ENCODE measurements at regions not wholly inside any gene's neighbourhood (a gene's known extent, or its start where the extent isn't known, plus 50 kb on each side); places are given as distances from the start of the nearest gene placed in this dataset.

GRCh38 chr5:29715167-29715566 is 1478.3 kb upstream of the CDH6 start:
- DNase-seq (ENCODE audit: extremely low read depth, insufficient read length) = no peak
- TF ChIP-seq, protein P1, sequence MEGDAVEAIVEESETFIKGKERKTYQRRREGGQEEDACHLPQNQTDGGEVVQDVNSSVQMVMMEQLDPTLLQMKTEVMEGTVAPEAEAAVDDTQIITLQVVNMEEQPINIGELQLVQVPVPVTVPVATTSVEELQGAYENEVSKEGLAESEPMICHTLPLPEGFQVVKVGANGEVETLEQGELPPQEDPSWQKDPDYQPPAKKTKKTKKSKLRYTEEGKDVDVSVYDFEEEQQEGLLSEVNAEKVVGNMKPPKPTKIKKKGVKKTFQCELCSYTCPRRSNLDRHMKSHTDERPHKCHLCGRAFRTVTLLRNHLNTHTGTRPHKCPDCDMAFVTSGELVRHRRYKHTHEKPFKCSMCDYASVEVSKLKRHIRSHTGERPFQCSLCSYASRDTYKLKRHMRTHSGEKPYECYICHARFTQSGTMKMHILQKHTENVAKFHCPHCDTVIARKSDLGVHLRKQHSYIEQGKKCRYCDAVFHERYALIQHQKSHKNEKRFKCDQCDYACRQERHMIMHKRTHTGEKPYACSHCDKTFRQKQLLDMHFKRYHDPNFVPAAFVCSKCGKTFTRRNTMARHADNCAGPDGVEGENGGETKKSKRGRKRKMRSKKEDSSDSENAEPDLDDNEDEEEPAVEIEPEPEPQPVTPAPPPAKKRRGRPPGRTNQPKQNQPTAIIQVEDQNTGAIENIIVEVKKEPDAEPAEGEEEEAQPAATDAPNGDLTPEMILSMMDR (IDR thresholded peaks at IDR 0.05; ENCODE audit: insufficient read depth, low read length, poor library complexity, severe bottlenecking) = no peak

DNA sequence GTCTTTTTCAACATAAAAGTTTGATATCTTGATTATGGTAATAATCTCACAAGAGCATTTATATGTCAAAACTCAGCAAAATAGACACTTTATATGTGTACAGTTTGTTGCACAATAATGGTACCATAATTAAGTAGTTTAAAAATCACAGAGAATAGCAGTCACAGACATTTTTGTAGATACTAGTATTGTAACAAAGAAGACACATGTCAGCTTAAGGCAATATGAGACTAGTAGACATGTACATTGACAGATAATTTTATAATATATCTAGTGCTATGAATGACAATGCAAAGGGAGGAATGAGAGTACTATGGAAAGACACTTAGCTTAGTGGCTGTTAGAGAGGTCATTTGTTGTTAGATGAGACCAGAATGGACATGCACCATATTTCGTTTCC is 1490.6 kb upstream of the CDH6 start:
- H3K27me3 ChIP-seq (replicated peaks; ENCODE audit: control insufficient read depth, insufficient read depth, low read length) = no peaks in the 10 kb centered on the region
- H3K36me3 ChIP-seq (ENCODE audit: control insufficient read depth, insufficient read depth, low read length) = no peaks in the 10 kb centered on the region
- TF ChIP-seq, protein P1 (IDR thresholded peaks at IDR 0.05; ENCODE audit: insufficient read depth, low read length, poor library complexity, severe bottlenecking) = no peak
- DNase-seq (ENCODE audit: extremely low read depth, insufficient read length) = no peak
- H3K4me3 ChIP-seq (replicated peaks; ENCODE audit: low read depth, low read length) = no peak overlapping the region

More at GRCh38 chr5:29715167-29715566, 1478.3 kb upstream of the CDH6 start:
- no peaks in the 10 kb centered on the region for H3K36me3 ChIP-seq (ENCODE audit: control insufficient read depth, insufficient read depth, low read length)
- H3K4me3 ChIP-seq (replicated peaks; ENCODE audit: low read depth, low read length) = no peak overlapping the region
- no peaks in the 10 kb centered on the region for H3K27me3 ChIP-seq (replicated peaks; ENCODE audit: control insufficient read depth, insufficient read depth, low read length)

DNA sequence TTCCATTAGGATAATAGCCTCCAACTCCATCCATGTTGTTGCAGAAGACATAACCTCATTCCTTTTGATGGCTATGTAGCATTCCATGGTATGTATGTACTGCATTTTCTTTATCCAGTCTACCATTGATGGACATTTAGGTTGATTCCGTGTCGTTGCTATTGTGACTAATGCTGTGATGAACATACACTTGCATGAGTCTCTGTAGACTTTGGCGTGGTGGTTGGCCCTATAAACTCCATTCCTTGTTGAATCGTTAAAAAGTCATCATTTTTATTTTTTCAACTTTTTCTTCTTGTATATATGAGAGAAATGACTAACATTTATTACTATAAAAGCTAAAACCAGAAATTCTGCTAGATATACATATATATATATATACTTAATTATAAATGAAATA is 1491.9 kb upstream of the CDH6 start:
- no peak for DNase-seq (ENCODE audit: extremely low read depth, insufficient read length)
- TF ChIP-seq, protein P1 (IDR thresholded peaks at IDR 0.05; ENCODE audit: insufficient read depth, low read length, poor library complexity, severe bottlenecking) = no peak
- Histone ChIP-seq H3K4me3 (replicated peaks; ENCODE audit: low read depth, low read length) (no peak overlapping the region), H3K36me3 (ENCODE audit: control insufficient read depth, insufficient read depth, low read length) (no peaks in the 10 kb centered on the region), H3K27me3 (replicated peaks; ENCODE audit: control insufficient read depth, insufficient read depth, low read length) (no peaks in the 10 kb centered on the region)

GRCh38 chr5:29697785-29698414 is 1495.6 kb upstream of the CDH6 start:
- H3K4me3 ChIP-seq (replicated peaks; ENCODE audit: low read depth, low read length) = no peak overlapping the region
- TF ChIP-seq, protein P1 (IDR thresholded peaks at IDR 0.05; ENCODE audit: insufficient read depth, low read length, poor library complexity, severe bottlenecking) = no peak
- H3K27me3 ChIP-seq (replicated peaks; ENCODE audit: control insufficient read depth, insufficient read depth, low read length) = no peaks in the 10 kb centered on the region
- no peaks in the 10 kb centered on the region for H3K36me3 ChIP-seq (ENCODE audit: control insufficient read depth, insufficient read depth, low read length)
- DNase-seq (ENCODE audit: extremely low read depth, insufficient read length) = no peak

GRCh38 chr5:29697278-29697677 is 1496.2 kb upstream of the CDH6 start:
- Histone ChIP-seq H3K4me3 (replicated peaks; ENCODE audit: low read depth, low read length) (no peak overlapping the region), H3K27me3 (replicated peaks; ENCODE audit: control insufficient read depth, insufficient read depth, low read length) (no peaks in the 10 kb centered on the region), H3K36me3 (ENCODE audit: control insufficient read depth, insufficient read depth, low read length) (no peaks in the 10 kb centered on the region)
- DNase-seq (ENCODE audit: extremely low read depth, insufficient read length) = no peak
- TF ChIP-seq, protein P1 (IDR thresholded peaks at IDR 0.05; ENCODE audit: insufficient read depth, low read length, poor library complexity, severe bottlenecking) = no peak

DNA sequence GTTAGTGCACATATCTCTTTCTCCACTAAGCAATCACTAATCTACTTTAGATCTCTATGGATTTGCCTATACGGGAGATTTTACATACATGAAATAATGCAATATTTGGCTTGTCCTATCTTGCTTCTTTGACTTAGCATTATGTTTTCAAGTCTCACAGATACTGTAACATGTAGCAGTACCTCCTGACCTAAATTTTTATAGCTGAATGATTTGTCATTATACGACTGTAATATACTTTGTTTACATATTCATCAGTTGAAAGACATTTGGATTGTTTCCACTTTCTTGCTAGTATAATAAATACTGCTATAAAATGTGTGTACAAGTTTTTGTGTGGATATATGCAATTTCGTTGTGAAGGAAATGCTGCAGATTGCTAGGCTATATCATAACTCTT is 1520.8 kb upstream of the CDH6 start:
- no peak overlapping the region for H3K4me3 ChIP-seq (replicated peaks; ENCODE audit: low read depth, low read length)
- no peaks in the 10 kb centered on the region for H3K36me3 ChIP-seq (ENCODE audit: control insufficient read depth, insufficient read depth, low read length)
- TF ChIP-seq, protein P1 (IDR thresholded peaks at IDR 0.05; ENCODE audit: insufficient read depth, low read length, poor library complexity, severe bottlenecking) = no peak
- H3K27me3 ChIP-seq (replicated peaks; ENCODE audit: control insufficient read depth, insufficient read depth, low read length) = no peaks in the 10 kb centered on the region
- DNase-seq (ENCODE audit: extremely low read depth, insufficient read length) = no peak

Measured in GM06990 (cell line).